Ovary (tissue), 7 donors: ENCODE measurements at regions not wholly inside any gene's neighbourhood (a gene's known extent, or its start where the extent isn't known, plus 50 kb on each side); places are given as distances from the start of the nearest gene placed in this dataset.
"Not testable (repeated sequence)": the region's sequence is repeated elsewhere in the genome, so short reads cannot be mapped to it uniquely, and the experiment has no call there.

Experiments
- DNase-seq, 5 donors: peaks; one replicate each; pipeline ENCODE4 v3.0.0-alpha.2; 2019 to 2020
- H3K27ac ChIP-seq, 2 donors: fragments of 200-600 bp; one replicate each; pipeline versions ENCODE4 v1.5.1 to v1.8.0; 2019 to 2022
- H3K27me3 ChIP-seq: fragments of 200-600 bp; one replicate; pipeline ENCODE4 v1.8.0; 2022
- H3K36me3 ChIP-seq: fragments of 200-600 bp; sonication (generic); one replicate; pipeline ENCODE4 v1.5.1; 2019
- H3K4me1 ChIP-seq: one replicate; pipeline ENCODE4 v1.8.1; 2013; ENCODE audit warnings: mild to moderate bottlenecking, moderate library complexity; ENCODE audit not compliant: insufficient read depth
- H3K4me3 ChIP-seq: fragments of 200-600 bp; sonication (generic); one replicate; pipeline ENCODE4 v1.5.1; 2017
- H3K9me3 ChIP-seq, 2 donors: fragments of 200-600 bp in 1 of 2; sonication (generic) in 1 of 2; one replicate each; pipeline versions ENCODE4 v1.5.1 to v1.8.1; 2013 to 2019; ENCODE audit warnings: mild to moderate bottlenecking in 1 of 2, moderate library complexity in 1 of 2
- CTCF ChIP-seq, 3 donors: fragments of 450-650 bp in 2 of 3; fragments of 200-600 bp in 1 of 3; IDR thresholded peaks; one replicate each; pipeline versions ENCODE4 v1.5.1 to v1.8.0; 2016 to 2022; ENCODE audit warnings: antibody characterized with exemption in 3 of 3, mild to moderate bottlenecking in 1 of 3
- EP300 ChIP-seq: sonication (generic); formaldehyde crosslinking; IDR thresholded peaks from one replicate; pipeline ENCODE4 v1.6.1; 2017; ENCODE audit warnings: antibody characterized with exemption
- POLR2A ChIP-seq: fragments of 450-650 bp; IDR thresholded peaks from one replicate; pipeline ENCODE4 v1.6.1; 2017; ENCODE audit warnings: antibody characterized with exemption, mild to moderate bottlenecking, moderate library complexity
- WGBS, 3 donors: extraction: QIAGEN DNeasy Blood & Tissue Kit in 1 of 3; methylation state at CpG; one replicate each; pipeline versions ENCODE4 v1.1.5 to v1.1.7; 2013 to 2017; 5-methylcytosine and 5-hydroxymethylcytosine counted together
- intact Hi-C, 4 donors: fragments of 100-400 bp; cut with DNase I; formaldehyde crosslinking; loops; one replicate each; pipeline versions ENCODE4 v1.11.0 to v1.15.1; 2022 to 2023
- donor health status: DM: no; HTN: no; CAD: no; lungs with moderate emphysema.
- donor health status: DM: no; HTN: no; CAD: no.
- donor health status: Bipolar disorder and iron deficiency.
- donor health status: DM: no; HTN: no; CAD: no.
- donor health status: DM: yes; HTN: yes; CAD: no.

- Histone ChIP-seq H3K9me3 (no peaks in the 10 kb centered on the region), H3K4me1 (peaks cover 6% of the 10 kb centered on the region), H3K4me3 (no peak overlapping the region), H3K27ac (no peak overlapping the region), H3K27me3 (no peaks in the 10 kb centered on the region), H3K36me3 (no peaks in the 10 kb centered on the region)
- DNase-seq: no peak
- TF ChIP-seq POLR2A: no peak
- no peak for TF ChIP-seq CTCF (IDR thresholded peaks at IDR 0.05)
- TF ChIP-seq EP300: no peak
- intact Hi-C loops: no loop called here
- WGBS, 3 donors: 89 to 94% (median 93%) methylated on average over 3 of the region's 3 CpGs
Measured at GRCh38 chr11:19614370-19614940, 98.2 kb upstream of the NAV2 start.

DNA sequence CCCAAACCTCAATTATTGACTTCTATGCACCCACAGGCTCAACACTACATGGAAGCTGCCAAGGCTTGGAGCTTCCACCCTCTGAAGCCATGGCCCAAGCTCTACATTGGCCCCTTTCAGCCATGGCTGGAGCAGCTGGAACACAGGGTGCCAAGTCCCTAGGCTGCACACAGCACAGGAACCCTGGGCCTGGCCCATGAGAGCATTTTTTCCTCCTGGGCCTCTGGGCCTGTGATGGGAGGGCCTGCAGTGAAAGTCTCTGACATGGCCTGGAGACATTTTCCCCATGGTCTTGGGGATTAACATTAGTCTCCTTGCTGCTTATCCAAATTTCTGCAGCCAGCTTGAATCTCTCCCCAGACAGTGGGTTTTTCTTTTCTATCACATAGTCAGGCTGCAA is 100.6 kb upstream of the NAV2 start:
- H3K36me3 ChIP-seq, H3K27me3 ChIP-seq, H3K27ac ChIP-seq, intact Hi-C loops, H3K4me1 ChIP-seq, H3K4me3 ChIP-seq, H3K9me3 ChIP-seq, DNase-seq: not testable (repeated sequence)

GRCh38 chr11:19607656-19608360 is 104.8 kb upstream of the NAV2 start:
- H3K4me3 ChIP-seq: no peak overlapping the region
- H3K27ac ChIP-seq: no peak overlapping the region
- no peaks in the 10 kb centered on the region for H3K4me1 ChIP-seq
- TF ChIP-seq CTCF (IDR thresholded peaks at IDR 0.05) (no peak), EP300 (no peak), POLR2A (no peak)
- WGBS, 3 donors: 88 to 92% (median 91%) methylated on average over 5 of the region's 5 CpGs
- H3K27me3 ChIP-seq: no peaks in the 10 kb centered on the region
- intact Hi-C loops: no loop called here
- no peaks in the 10 kb centered on the region for H3K9me3 ChIP-seq
- DNase-seq: no peak
- no peaks in the 10 kb centered on the region for H3K36me3 ChIP-seq

- WGBS, 3 donors: 90 to 94% (median 91%) methylated on average over 5 of the region's 5 CpGs
- Histone ChIP-seq H3K4me3 (no peak overlapping the region), H3K4me1 (no peaks in the 10 kb centered on the region), H3K27me3 (no peaks in the 10 kb centered on the region), H3K36me3 (no peaks in the 10 kb centered on the region), H3K9me3 (no peaks in the 10 kb centered on the region), H3K27ac (no peak overlapping the region)
- TF ChIP-seq POLR2A: no peak
- TF ChIP-seq CTCF (IDR thresholded peaks at IDR 0.05): no peak
- TF ChIP-seq EP300: no peak
- no peak for DNase-seq
- intact Hi-C loops: no loop called here
Measured at GRCh38 chr11:19606856-19607655, 105.6 kb upstream of the NAV2 start.
